ENCODE measurements at regions not wholly inside any gene's neighbourhood (a gene's known extent, or its start where the extent isn't known, plus 50 kb on each side); places are given as distances from the start of the nearest gene placed in this dataset.

DNA sequence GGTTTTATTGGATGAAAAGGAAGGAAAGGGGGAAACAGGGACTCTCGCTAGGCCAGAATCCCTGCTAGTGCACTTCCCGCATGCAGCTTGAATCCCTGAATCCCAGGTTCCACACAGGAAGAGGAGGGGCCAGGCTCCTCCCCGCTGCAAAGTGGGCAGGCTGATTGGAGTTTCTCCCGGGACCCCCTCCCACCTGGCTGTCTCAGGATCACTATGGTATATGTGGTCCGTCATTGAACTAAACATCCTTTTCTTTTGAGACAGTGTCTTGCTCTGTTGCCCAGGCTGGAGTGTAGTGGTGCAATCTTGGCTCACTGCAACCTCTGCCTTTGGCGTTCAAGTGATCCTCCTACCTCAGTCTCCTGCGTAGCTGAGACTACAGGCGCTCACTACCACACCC is 70.7 kb downstream of the FAM50B start:
- TF ChIP-seq, protein P1, sequence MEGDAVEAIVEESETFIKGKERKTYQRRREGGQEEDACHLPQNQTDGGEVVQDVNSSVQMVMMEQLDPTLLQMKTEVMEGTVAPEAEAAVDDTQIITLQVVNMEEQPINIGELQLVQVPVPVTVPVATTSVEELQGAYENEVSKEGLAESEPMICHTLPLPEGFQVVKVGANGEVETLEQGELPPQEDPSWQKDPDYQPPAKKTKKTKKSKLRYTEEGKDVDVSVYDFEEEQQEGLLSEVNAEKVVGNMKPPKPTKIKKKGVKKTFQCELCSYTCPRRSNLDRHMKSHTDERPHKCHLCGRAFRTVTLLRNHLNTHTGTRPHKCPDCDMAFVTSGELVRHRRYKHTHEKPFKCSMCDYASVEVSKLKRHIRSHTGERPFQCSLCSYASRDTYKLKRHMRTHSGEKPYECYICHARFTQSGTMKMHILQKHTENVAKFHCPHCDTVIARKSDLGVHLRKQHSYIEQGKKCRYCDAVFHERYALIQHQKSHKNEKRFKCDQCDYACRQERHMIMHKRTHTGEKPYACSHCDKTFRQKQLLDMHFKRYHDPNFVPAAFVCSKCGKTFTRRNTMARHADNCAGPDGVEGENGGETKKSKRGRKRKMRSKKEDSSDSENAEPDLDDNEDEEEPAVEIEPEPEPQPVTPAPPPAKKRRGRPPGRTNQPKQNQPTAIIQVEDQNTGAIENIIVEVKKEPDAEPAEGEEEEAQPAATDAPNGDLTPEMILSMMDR (IDR thresholded peaks at IDR 0.05): no peak
- TF ChIP-seq POLR2AphosphoS5 (IDR thresholded peaks at IDR 0.05; ENCODE audit: low read depth, low read length) (no peak), SIN3A (IDR thresholded peaks at IDR 0.05; ENCODE audit: borderline replicate concordance, insufficient read depth, low read depth, low read length) (no peak), REST (IDR thresholded peaks at IDR 0.05; ENCODE audit: insufficient read depth in 1 of 2, low read depth in 2 of 2, low read length in 1 of 2) (no peak)

Data from Panc1 (cell line).